ENCODE measurements at regions not wholly inside any gene's neighbourhood (a gene's known extent, or its start where the extent isn't known, plus 50 kb on each side); places are given as distances from the start of the nearest gene placed in this dataset.
"Not testable (repeated sequence)": the region's sequence is repeated elsewhere in the genome, so short reads cannot be mapped to it uniquely, and the experiment has no call there.

DNA sequence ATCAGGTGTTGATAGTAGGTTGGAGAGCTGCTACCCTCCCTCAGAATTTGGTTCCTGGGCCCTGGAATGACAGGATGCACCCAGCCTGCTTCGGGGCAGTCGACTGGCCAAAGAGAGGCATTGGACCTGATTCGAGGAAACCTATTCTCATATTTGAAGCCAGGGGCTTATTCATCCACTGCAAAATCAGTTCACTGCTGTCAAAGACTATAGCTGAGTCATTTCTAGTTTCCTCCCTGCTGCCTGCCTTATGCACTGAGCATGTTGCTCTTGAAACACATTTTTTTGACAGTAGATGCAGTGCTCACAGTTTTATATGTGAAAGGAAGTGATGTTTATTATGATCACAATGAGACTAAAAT, 565.4 kb downstream of the ETS1 start:
- no peak for DNase-seq

DNA sequence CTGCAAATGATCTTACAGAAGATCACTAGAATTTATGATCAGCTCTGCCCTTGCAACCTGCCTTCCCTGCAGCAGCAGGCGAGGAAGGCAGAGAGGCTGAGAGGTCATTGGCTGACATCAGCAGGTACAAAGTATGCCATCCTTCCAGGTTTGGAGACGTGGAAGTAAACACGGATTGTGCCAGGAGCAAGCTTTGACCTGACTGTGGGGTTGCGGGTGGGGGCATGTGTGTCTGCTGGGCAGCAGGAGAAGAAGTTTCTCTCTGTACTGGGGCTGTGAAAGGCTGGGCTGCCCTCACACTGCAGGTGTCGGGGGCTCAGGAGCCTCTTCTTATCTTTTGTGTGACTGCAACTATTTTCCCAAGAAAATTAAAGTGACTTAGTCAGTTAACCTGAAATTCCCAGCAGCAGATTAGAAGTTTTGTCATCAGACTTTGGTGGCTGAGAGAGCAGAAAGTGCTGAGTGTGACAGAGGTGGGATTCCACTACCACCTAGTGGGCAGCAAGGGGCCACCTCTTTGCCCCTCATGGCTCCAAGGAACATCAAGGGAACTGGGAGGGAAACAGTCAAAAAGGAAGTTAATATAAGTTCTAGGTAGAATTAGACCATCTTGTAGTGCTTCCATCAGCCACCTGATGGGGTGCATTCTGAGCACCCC, 565.9 kb downstream of the ETS1 start:
- no peak for DNase-seq

DNA sequence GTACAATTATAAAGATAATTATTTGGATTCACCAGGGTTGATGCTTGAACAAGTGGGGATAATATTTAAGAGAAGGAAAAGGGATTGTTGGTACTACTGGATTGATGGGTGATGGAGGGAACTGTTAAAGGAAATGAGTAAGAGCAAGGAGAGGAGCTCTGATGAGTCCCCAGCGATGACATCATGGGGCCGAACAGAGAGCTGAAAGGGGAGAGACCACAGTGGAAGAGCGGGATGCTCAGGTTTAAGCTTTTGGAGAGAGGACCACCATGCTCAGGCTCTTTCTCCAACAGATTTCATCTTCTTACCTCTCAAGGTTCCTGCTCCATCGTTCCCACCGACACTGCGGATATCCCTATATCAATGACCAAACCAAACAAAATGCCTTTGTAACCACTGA, 568.7 kb downstream of the ETS1 start:
- no peak for DNase-seq

DNA sequence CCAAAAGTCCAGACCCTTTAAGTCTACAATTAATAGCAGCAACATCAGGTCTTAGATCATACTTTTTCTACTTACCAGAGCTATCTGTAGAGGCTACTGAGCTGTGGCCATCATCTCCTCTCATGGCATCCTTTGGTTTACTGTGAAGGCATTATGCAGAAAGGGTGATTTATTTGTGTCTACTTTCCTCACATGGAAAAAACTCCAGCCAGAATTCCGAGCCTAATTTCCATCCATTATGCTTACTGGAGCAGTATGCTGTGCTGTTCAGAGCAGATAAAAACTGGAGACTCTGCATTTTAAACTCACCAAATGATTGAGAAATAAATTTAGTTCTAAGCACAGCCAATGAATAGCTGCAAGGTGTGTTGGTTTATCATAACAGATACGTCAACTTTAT, 581.8 kb downstream of the ETS1 start:
- no peak for DNase-seq

DNA sequence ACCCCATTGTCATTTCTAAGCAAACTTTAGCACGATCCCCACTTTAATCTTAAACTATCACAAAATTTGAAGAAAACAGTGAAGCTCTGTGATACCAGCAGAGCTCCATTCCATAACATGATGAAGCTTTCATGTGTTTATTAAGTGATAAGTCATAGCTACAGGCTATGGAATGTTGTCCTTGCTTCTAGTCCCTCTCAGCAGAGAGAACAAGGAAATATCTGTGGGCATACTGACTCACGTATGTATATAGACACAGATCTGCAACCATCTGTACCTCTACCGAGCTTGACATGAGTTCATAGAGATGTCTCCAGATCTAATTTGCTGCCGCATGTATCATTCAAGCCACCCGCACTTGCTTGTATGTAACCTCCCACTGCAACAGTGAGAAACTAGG, 588.9 kb downstream of the ETS1 start:
- no peak for DNase-seq

DNA sequence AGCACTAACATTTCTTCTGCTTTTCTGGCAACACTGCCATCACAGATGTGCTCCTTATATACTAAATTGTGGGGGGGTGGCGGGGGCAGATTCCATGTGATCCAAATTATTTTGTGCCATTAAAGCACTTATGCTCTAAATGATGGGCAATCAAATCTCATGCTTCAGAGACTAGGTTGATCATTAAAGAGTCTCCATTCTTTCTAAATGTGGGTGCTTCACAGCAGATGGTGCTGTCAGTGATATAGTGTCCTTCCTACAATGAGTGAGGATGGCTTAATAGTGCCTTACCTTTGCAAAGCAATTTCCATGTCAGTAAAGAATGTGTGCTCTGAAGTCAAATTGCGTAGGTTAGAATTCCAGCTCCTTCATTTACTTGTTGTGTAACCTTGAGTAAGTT, 589.8 kb downstream of the ETS1 start:
- no peak for DNase-seq

DNA sequence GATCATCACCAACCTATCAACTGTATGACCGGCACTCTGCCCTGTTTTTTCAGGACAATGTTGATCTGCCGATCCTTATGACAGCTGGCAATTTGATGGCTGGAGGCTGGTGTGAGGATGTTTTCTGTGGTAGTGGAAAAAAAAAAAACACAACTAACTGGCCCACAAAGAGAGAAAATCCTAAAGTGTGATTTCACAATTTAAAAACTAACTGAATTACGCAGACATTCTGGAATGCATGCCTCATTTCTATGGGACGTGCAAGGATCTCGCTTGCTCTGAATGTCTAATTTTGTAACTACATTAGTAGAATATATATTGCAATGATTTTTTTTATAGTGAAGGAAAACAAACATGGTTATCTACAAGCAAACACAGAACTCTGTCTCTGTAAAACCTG, 590.5 kb downstream of the ETS1 start:
- DNase-seq, result no peak

DNA sequence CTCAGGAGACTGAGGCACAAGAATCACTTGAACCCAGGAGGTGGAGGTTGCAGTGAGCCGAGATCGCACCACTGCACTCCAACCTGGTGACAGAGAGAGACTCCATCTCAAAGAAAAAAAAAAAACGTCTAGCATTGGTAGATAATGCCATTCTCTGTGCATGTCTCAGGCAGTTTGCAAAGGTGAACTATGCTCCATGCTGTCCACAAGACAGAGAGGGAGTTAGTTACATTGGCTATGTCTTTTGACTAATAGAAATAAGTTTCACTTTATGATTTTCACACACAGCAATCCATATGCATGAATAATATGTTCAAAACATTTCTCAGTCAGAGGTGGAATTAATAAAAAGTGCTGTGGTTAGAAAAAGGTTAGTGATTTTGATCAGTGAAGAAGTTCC, 591.4 kb downstream of the ETS1 start:
- DNase-seq, result no peak

DNA sequence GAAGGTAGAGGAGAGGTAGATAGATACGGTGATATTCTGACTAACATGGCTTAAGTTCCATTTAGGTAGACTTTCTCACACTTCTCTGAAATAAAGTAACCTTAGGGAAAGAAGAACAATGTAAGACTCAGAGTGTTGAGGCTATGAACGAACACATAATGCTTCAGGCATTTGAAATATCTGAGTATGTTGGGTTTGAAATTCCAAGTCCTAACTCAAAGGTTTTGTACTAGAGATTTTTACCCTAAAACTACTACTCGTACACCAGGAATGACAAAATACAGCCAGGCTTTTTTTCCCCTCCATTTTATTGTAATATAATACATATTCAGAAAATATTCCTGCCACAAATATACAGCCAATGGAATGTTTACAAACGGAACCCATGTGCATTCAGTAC, 592.6 kb downstream of the ETS1 start:
- no peak for DNase-seq

DNA sequence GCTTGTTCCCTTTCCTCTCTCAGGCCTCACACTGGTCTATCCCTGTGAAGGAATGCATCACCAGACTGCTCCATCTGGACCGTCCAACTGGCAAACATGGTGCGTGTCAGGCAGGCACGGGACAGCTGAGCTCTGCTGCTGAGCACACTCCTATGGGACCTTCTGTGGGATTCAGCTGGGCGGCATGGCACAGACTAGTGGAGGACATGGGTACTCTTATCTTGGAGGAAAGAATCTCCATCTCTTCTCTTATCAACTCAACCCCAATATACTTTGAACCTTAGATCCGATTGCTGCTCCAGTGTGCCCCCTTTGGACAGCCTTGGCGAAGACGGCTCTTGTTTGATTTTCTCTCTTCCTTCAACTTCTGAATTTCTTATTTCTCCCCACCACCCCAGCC, 593.6 kb downstream of the ETS1 start:
- DNase-seq, result peak in 1 of 2 donors; percentile 1

DNA sequence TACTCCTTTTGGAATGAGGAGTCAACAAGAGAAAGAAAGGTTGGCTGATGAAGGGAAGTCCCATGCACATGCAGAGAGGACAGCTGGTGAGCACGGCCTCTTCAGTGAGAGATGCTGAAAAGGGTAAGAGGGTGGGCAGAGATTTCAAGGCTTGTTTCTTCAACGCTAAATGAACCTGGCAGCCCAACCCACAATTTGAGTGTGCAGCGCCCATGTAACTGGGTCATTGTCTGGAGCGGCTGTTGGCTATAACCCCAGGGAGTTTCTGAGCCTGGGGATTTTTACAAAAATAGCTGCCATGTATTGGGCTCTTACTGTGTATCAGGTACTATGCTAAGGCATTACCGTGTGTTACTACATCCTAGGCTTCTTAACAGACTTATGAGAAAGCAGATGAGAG, 594.1 kb downstream of the ETS1 start:
- DNase-seq, result no peak

DNA sequence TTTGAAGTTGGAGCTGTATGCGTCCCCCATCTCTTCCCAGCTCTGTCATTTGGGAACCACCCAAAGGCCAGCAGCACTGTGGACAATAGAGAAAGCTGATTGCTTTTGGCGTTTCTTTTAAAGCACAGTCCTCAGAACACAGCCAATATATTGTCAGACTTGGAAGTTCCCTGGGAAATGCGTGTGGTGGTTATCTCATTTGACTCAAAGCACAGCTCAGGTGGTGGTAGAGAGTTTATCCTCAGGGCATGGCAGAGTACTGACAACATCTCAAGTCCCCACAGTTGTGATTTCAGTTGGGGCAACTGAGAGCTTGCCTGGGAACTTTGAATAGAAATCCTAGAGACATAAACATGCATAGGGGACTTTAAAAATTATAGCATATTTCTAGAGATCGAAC, 601.3 kb downstream of the ETS1 start:
- no peak for DNase-seq

DNA sequence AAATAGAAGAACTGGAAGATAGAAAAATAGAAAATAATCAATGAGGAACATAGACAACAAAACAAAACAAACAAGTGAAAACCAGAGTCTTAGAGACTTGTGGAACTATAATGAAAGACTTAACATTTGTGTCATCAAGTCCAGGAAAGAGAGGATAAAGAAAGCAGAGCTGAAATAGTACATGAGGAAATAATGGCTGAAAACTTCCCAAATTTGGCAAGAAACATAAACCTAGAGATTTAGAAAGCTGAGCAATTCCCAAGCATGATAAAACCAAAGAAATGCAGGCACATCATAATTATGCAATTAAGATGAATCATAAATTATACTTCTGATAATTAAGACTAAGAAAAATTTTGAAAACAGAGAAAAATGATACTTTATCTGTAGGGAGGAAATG, 614.5 kb downstream of the ETS1 start:
- no peak for DNase-seq

DNA sequence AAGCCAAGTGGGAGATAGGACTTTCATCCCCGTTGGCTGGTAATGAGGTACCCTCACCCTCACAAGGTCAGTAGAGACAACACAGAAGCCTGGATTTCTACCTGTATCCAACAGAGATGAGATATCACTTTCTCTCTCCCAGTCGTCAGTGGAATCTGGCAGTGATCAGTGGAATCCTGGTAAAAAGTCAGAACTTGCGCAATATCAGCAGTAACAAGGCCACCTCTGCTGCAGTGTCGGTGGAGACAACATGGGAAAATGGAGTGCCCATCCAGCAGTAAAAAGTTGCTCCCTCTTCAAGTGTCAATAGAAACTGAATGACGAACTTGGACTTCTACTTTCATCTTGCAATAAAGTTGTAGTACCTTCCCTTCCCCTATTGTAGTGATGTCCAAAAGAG, 615.9 kb downstream of the ETS1 start:
- no peak for DNase-seq

DNA sequence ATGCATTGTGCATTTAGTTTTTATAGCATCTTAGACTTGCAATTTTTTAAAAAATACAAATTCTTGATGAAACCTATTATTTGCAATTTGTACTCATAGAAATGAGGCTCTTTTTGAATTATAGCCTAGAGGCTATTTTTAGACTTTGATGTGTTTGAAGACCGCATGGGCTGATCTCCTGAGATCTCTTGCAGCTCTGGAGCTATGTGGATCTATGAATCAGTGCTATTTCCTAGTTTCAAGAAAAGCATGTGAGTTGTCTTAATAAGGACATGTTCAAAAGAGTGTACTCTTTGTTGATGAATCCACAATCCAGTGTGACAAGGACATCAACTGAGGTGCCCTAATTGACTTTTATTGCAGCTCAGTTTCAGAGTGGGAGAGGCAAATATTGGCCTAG, 620.5 kb downstream of the ETS1 start:
- no peak for DNase-seq

DNA sequence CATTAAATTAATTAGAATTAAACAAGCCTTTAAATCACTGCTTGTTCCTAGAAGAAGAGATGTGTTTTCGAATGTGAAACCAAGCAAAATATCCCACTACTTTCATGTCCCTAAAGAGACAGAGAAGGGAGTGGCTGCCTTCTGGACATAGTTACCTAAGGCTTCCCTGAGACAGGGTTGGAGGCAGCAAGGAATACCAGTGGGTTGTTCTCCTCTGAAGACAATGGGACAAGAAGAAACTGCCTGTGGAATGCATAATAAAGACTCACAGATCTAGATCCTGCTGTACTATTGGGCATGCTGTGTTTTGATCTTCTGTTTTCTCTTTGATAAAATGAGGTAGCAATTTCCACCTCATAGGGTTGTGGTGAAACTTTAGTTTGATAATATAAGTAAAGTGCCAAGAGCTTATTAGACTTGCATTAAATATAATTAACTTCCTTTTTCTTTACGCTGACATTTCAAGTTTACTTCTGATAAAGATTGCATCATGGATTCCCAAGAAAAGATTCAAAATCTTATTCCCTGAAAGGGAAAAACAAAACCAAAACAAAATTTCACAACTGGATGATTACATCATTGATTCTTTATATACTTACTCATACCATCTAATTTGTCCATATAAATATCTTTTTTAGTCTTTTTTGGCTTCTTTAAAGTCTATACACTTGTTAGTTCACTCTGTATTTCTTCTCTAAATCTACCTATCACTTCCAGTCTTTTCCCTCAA, 621.3 kb downstream of the ETS1 start:
- DNase-seq, result no peak

DNA sequence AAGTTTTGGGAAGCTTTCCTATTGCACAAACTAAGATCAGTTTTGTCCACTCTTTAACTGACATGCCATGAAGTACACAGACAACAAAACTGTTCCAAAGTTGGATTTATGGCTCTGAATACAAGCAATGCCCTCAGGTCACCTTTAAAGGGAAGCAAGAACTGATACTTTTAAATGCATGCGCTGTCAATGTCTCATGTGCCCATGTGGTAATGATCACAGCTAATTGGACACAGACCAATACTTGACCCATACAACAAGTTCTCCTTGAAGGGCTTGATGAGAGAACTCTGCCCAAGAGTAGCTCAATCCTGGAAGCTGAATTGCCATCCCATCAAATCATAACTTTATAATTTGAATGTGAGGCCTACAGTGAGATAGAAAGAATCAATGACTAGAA, 624.9 kb downstream of the ETS1 start:
- DNase-seq, result no peak

DNA sequence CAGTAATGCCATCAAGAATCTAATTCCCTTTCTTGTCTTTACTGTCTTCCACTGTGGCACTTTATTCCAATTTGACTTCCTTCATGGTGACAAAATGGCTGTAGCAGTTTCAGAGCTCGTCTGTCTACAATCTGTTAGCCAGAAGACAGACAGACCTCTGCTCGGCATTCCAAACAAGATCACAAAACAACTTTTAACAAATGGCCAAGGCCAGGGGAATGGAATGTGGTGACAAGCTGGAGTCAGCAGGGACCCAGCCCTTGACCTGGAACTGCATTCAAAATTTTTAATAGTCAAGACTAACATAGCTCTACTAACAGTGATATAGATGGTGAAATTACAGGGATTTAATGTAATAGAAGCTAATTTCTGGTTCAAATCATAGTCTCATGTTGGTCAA, 637.2 kb downstream of the ETS1 start:
- DNase-seq, result no peak

DNA sequence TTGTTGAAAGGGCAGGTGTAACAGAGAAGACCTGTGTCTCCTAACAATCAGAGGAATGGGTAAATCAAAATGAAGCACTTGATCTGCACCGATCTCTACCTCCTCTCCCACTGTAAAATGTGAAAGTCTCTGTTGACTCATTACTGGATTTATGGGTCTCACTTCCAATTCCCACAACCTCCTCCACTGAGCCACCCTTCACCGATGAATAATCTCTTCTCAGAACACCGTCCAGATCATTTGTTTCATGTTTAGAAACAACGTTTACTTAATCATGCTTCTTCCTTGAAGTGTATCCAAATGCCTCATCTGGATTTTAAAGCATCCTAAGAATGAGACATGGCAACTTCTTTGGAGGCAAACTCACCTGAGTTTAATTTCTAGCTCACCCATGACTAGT, 643.6 kb downstream of the ETS1 start:
- no peak for DNase-seq

DNA sequence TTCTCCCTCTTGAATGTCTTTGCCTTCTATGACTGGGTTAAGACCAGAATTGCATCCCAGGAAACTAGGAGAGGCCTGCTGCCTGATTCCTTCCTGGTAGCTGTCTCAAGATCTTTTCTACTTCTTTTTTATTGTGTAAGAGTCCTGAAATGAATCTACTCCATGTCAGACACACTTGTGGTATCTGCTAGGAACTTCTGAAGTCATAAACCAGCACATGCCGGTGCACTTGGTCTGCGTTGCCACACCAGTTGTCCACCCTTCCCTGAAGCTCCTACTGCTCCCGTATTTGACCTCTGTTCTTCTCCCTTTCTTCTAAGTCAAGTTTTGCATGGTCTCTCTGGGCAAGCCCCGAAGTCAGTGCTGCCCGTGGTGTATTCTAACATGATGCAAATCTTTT, 644.2 kb downstream of the ETS1 start:
- no peak for DNase-seq

DNA sequence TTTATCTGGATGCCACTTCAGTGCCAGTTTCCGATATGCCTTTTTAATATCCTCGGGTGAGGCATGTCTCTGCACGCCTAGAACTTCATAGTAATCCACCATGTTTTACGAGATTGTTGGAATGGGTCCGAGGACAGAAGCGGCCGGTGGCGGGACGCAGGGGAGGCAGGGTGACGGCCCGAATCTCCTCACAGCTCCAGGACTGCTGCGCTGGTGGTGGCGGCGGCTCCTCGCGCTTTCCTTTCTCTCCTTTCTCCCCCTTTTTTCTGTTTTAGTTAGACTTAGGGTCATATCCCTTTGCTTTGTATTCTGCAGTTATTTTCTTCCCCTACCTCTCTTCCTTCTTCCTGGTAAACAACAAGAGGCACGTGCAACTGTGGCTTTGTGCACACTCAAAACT, 645.8 kb downstream of the ETS1 start:
- not testable (repeated sequence) for DNase-seq

DNA sequence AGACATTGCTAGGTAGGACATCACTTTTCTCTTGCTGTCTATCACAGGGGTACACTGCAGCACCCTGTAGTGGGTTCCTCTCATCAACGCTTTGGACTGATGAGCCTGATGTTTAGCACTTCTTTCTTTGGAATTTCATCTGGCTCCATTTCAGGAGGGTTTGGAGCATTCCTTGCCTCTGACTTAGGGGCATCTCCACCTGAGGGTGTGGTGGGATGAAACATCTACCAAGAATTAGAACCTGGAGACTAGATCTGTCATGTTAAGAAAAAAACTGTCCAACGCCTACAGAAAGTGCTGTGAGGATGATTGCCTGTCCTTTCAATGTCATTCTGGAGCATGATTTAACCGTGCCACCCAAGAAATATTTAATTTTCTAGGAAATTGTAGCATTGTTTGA, 648.4 kb downstream of the ETS1 start:
- DNase-seq, result no peak

DNA sequence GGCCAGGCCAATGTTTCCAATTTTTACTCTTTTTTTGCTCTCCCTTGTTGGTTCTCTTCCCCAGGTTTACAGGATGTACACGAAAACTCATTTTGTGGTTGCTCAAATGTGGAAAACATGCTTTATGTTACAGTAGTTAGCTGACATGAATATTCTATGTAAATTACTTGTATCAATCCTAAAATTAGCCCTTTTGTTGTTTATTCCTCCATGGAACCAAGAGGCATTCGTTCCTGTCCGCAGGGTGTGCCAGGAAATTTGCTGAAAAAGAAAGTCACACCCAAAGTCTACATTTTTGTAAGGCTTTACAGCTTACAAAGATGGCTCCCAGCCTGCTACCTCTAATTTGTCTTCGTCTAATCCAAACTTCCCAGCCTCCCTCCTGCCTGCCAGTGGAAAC, 652.3 kb downstream of the ETS1 start:
- no peak for DNase-seq

DNA sequence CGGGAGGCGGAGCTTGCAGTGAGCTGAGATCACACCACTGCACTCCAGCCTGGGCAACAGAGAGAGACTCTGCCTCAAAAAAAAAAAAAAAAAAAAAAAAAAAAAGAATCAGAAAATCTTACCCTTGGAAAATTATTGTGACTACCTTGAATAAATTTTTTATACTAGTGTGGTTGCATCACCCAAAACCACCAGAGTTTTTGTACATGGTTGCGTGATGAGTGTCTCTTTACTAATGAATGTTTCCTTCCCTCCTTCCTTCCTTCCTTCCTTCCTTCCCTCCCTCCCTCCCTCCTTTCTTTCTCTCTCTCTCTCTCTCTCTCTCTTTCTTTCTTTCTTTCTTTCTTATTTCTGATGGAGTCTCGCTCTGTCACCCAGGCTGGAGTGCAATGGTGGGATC, 653.4 kb downstream of the ETS1 start:
- not testable (repeated sequence) for DNase-seq

DNA sequence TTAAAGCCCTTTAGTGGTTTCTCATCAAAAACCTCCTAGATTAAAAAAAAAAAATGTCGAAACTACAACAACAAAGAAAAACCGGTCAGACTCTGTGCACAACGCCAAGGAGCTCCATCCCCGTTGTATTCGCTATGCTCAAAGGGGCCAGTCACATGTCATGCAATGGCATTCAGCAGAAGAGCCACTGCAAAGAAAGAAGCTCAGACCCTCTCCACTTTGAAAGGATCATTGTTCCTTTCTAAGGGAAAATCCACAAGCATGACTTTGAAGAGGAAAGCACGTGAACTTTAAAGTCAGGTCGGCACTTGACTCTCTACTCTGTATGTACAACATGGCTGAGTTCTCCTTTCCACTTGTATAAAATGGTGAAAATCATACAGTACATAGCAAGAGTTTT, 655.6 kb downstream of the ETS1 start:
- DNase-seq, result no peak
